ENCODE measurements at regions not wholly inside any gene's neighbourhood (a gene's known extent, or its start where the extent isn't known, plus 50 kb on each side); places are given as distances from the start of the nearest gene placed in this dataset.

GRCh38 chr6:6843057-6843627 is 254.6 kb downstream of the LY86 start:
- peaks cover 19% of the 10 kb centered on the region for H3K4me1 ChIP-seq (ENCODE audit: insufficient read depth, poor library complexity, severe bottlenecking)
- H3K27me3 ChIP-seq (ENCODE audit: insufficient read depth, poor library complexity, severe bottlenecking), result no peaks in the 10 kb centered on the region
- no peaks in the 10 kb centered on the region for H3K9me3 ChIP-seq (ENCODE audit: severe bottlenecking)
- peak overlapping the region; percentile 70 for H3K27ac ChIP-seq (ENCODE audit: poor library complexity, severe bottlenecking)
- peak; percentile 89 for ATAC-seq (ENCODE audit: low read depth)
- no peak overlapping the region for H3K4me3 ChIP-seq (ENCODE audit: severe bottlenecking)
- TF ChIP-seq, protein P1, sequence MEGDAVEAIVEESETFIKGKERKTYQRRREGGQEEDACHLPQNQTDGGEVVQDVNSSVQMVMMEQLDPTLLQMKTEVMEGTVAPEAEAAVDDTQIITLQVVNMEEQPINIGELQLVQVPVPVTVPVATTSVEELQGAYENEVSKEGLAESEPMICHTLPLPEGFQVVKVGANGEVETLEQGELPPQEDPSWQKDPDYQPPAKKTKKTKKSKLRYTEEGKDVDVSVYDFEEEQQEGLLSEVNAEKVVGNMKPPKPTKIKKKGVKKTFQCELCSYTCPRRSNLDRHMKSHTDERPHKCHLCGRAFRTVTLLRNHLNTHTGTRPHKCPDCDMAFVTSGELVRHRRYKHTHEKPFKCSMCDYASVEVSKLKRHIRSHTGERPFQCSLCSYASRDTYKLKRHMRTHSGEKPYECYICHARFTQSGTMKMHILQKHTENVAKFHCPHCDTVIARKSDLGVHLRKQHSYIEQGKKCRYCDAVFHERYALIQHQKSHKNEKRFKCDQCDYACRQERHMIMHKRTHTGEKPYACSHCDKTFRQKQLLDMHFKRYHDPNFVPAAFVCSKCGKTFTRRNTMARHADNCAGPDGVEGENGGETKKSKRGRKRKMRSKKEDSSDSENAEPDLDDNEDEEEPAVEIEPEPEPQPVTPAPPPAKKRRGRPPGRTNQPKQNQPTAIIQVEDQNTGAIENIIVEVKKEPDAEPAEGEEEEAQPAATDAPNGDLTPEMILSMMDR (IDR thresholded peaks at IDR 0.05; ENCODE audit: poor library complexity, severe bottlenecking), result no peak
- no peak for DNase-seq (ENCODE audit: low spot score)
- no peaks in the 10 kb centered on the region for H3K36me3 ChIP-seq (ENCODE audit: low read depth)

- DNase-seq (ENCODE audit: low spot score) (no peak), ATAC-seq (ENCODE audit: low read depth) (no peak)
- Histone ChIP-seq H3K9me3 (ENCODE audit: severe bottlenecking) (no peaks in the 10 kb centered on the region), H3K4me1 (ENCODE audit: insufficient read depth, poor library complexity, severe bottlenecking) (peaks cover 19% of the 10 kb centered on the region), H3K27ac (ENCODE audit: poor library complexity, severe bottlenecking) (peak overlapping the region; percentile 70), H3K36me3 (ENCODE audit: low read depth) (no peaks in the 10 kb centered on the region), H3K4me3 (ENCODE audit: severe bottlenecking) (no peak overlapping the region), H3K27me3 (ENCODE audit: insufficient read depth, poor library complexity, severe bottlenecking) (no peaks in the 10 kb centered on the region)
- TF ChIP-seq, protein P1 (IDR thresholded peaks at IDR 0.05; ENCODE audit: poor library complexity, severe bottlenecking), result no peak
Measured at GRCh38 chr6:6843777-6844176, 255.3 kb downstream of the LY86 start.

DNA sequence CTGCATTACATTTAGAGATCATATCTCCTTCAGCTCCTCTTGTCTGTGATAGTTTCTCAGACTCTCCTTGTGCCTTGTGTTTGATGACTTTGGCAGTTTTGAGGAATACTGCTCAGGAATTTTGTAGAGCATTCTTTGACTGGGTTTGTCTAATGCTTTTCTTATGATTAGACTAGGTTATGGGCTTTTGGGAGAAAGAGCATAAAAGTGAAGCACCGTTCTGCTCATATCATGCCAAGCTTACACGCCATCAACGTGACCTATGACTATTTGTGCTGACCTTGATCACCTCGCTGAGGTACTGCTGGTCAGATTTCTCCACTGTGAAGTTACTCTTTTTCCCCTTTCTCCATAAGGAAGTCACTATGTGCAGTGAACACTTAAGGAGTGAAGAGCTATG is 256.0 kb downstream of the LY86 start:
- H3K27me3 ChIP-seq (ENCODE audit: insufficient read depth, poor library complexity, severe bottlenecking), result no peaks in the 10 kb centered on the region
- ATAC-seq (ENCODE audit: low read depth), result no peak
- H3K36me3 ChIP-seq (ENCODE audit: low read depth), result no peaks in the 10 kb centered on the region
- H3K9me3 ChIP-seq (ENCODE audit: severe bottlenecking), result no peaks in the 10 kb centered on the region
- no peak for DNase-seq (ENCODE audit: low spot score)
- TF ChIP-seq, protein P1 (IDR thresholded peaks at IDR 0.05; ENCODE audit: poor library complexity, severe bottlenecking), result no peak
- peaks cover 19% of the 10 kb centered on the region for H3K4me1 ChIP-seq (ENCODE audit: insufficient read depth, poor library complexity, severe bottlenecking)
- H3K4me3 ChIP-seq (ENCODE audit: severe bottlenecking), result no peak overlapping the region
- peak overlapping the region; percentile 70 for H3K27ac ChIP-seq (ENCODE audit: poor library complexity, severe bottlenecking)

- no peak for DNase-seq (ENCODE audit: low spot score)
- Histone ChIP-seq H3K4me1 (ENCODE audit: insufficient read depth, poor library complexity, severe bottlenecking) (peaks cover 23% of the 10 kb centered on the region), H3K27ac (ENCODE audit: poor library complexity, severe bottlenecking) (no peak overlapping the region), H3K4me3 (ENCODE audit: severe bottlenecking) (no peak overlapping the region), H3K36me3 (ENCODE audit: low read depth) (no peaks in the 10 kb centered on the region), H3K27me3 (ENCODE audit: insufficient read depth, poor library complexity, severe bottlenecking) (no peaks in the 10 kb centered on the region), H3K9me3 (ENCODE audit: severe bottlenecking) (no peaks in the 10 kb centered on the region)
- TF ChIP-seq, protein P1 (IDR thresholded peaks at IDR 0.05; ENCODE audit: poor library complexity, severe bottlenecking), result no peak
- ATAC-seq (ENCODE audit: low read depth), result no peak
Measured at GRCh38 chr6:6845603-6846002, 257.1 kb downstream of the LY86 start.

DNA sequence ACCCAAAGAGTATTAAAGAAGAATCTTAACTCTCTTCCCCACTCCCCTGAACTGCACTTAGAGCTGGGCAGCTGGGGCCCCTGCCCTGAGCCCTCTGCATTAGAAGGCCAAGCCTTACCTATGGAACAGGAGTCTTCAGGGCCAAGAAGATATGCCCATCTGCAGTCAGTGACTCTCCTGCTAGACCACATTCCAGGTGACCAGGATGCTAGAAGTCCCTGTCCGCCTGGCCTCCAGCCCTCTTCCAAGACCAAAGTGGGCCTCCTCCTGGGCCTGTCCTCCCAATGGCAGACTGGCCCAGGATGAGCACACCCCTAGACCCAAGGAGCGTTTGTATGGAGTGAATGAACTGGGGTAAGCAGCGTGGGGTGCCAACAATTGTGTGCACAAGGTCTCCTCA is 259.1 kb downstream of the LY86 start:
- TF ChIP-seq, protein P1 (IDR thresholded peaks at IDR 0.05; ENCODE audit: poor library complexity, severe bottlenecking), result no peak
- H3K9me3 ChIP-seq (ENCODE audit: severe bottlenecking), result no peaks in the 10 kb centered on the region
- H3K4me1 ChIP-seq (ENCODE audit: insufficient read depth, poor library complexity, severe bottlenecking), result peaks cover 22% of the 10 kb centered on the region
- no peaks in the 10 kb centered on the region for H3K36me3 ChIP-seq (ENCODE audit: low read depth)
- no peaks in the 10 kb centered on the region for H3K27me3 ChIP-seq (ENCODE audit: insufficient read depth, poor library complexity, severe bottlenecking)
- DNase-seq (ENCODE audit: low spot score) (no peak), ATAC-seq (ENCODE audit: low read depth) (no peak)
- H3K4me3 ChIP-seq (ENCODE audit: severe bottlenecking), result no peak overlapping the region
- no peak overlapping the region for H3K27ac ChIP-seq (ENCODE audit: poor library complexity, severe bottlenecking)

Data from RWPE2 (cell line).